ENCODE measurements at regions not wholly inside any gene's neighbourhood (a gene's known extent, or its start where the extent isn't known, plus 50 kb on each side); places are given as distances from the start of the nearest gene placed in this dataset.

GRCh38 chr4:175450446-175450845 lies 361.6 kb downstream of the GPM6A start:
- no peak for TF ChIP-seq CTCF (IDR thresholded peaks at IDR 0.05; ENCODE audit: unreplicated experiment)
- Mint-ChIP-seq H3K27me3 (ENCODE audit: insufficient read depth, unreplicated experiment) (no peaks in the 10 kb centered on the region), H3K4me3 (ENCODE audit: unreplicated experiment) (no peak overlapping the region), H3K4me1 (ENCODE audit: insufficient read depth, unreplicated experiment) (no peaks in the 10 kb centered on the region), H3K27ac (ENCODE audit: low read depth, unreplicated experiment) (no peak overlapping the region), H3K36me3 (ENCODE audit: insufficient read depth, unreplicated experiment) (no peaks in the 10 kb centered on the region), H3K9me3 (ENCODE audit: unreplicated experiment) (no peaks in the 10 kb centered on the region)
- ChIA-PET CTCF (no interaction called here), POLR2A (no interaction called here)
- BruUV-seq (replicated peaks) = no TSS peak
- intact Hi-C loops (cut with micrococcal nuclease) = no loop called here
- DNase-seq (ENCODE audit: unreplicated experiment) = no peak

- TF ChIP-seq CTCF (IDR thresholded peaks at IDR 0.05; ENCODE audit: unreplicated experiment) = no peak
- H3K4me1 Mint-ChIP-seq (ENCODE audit: insufficient read depth, unreplicated experiment) = peaks cover 8% of the 10 kb centered on the region
- H3K9me3 Mint-ChIP-seq (ENCODE audit: unreplicated experiment) = no peaks in the 10 kb centered on the region
- ChIA-PET POLR2A (no interaction called here), CTCF (no interaction called here)
- intact Hi-C loops (cut with micrococcal nuclease) = no loop called here
- H3K27ac Mint-ChIP-seq (ENCODE audit: low read depth, unreplicated experiment) = no peak overlapping the region
- no peak overlapping the region for H3K4me3 Mint-ChIP-seq (ENCODE audit: unreplicated experiment)
- no peaks in the 10 kb centered on the region for H3K27me3 Mint-ChIP-seq (ENCODE audit: insufficient read depth, unreplicated experiment)
- no peak for DNase-seq (ENCODE audit: unreplicated experiment)
- no TSS peak for BruUV-seq (replicated peaks)
- H3K36me3 Mint-ChIP-seq (ENCODE audit: insufficient read depth, unreplicated experiment) = no peaks in the 10 kb centered on the region
These were observed 360.7 kb downstream of the GPM6A start for GRCh38 chr4:175451238-175451965.

- Mint-ChIP-seq H3K4me3 (ENCODE audit: unreplicated experiment) (no peak overlapping the region), H3K27ac (ENCODE audit: low read depth, unreplicated experiment) (no peak overlapping the region), H3K4me1 (ENCODE audit: insufficient read depth, unreplicated experiment) (peaks cover 8% of the 10 kb centered on the region), H3K36me3 (ENCODE audit: insufficient read depth, unreplicated experiment) (no peaks in the 10 kb centered on the region), H3K9me3 (ENCODE audit: unreplicated experiment) (no peaks in the 10 kb centered on the region), H3K27me3 (ENCODE audit: insufficient read depth, unreplicated experiment) (no peaks in the 10 kb centered on the region)
- ChIA-PET CTCF (no interaction called here), POLR2A (no interaction called here)
- no TSS peak for BruUV-seq (replicated peaks)
- no peak for TF ChIP-seq CTCF (IDR thresholded peaks at IDR 0.05; ENCODE audit: unreplicated experiment)
- no peak for DNase-seq (ENCODE audit: unreplicated experiment)
- intact Hi-C loops (cut with micrococcal nuclease) = no loop called here
These were observed 358.6 kb downstream of the GPM6A start for GRCh38 chr4:175453456-175453855.

- ChIA-PET POLR2A (no interaction called here), CTCF (no interaction called here)
- no peak for TF ChIP-seq CTCF (IDR thresholded peaks at IDR 0.05; ENCODE audit: unreplicated experiment)
- no peak for DNase-seq (ENCODE audit: unreplicated experiment)
- intact Hi-C loops (cut with micrococcal nuclease) = no loop called here
- no peak overlapping the region for H3K4me3 Mint-ChIP-seq (ENCODE audit: unreplicated experiment)
- BruUV-seq (replicated peaks) = no TSS peak
- H3K9me3 Mint-ChIP-seq (ENCODE audit: unreplicated experiment) = no peaks in the 10 kb centered on the region
- peaks cover 22% of the 10 kb centered on the region for H3K4me1 Mint-ChIP-seq (ENCODE audit: insufficient read depth, unreplicated experiment)
- no peaks in the 10 kb centered on the region for H3K27me3 Mint-ChIP-seq (ENCODE audit: insufficient read depth, unreplicated experiment)
- H3K27ac Mint-ChIP-seq (ENCODE audit: low read depth, unreplicated experiment) = peak overlapping the region; percentile 27
- no peaks in the 10 kb centered on the region for H3K36me3 Mint-ChIP-seq (ENCODE audit: insufficient read depth, unreplicated experiment)
These were observed 355.9 kb downstream of the GPM6A start for GRCh38 chr4:175456131-175456530.
